ENCODE measurements at regions not wholly inside any gene's neighbourhood (a gene's known extent, or its start where the extent isn't known, plus 50 kb on each side); places are given as distances from the start of the nearest gene placed in this dataset.

DNA sequence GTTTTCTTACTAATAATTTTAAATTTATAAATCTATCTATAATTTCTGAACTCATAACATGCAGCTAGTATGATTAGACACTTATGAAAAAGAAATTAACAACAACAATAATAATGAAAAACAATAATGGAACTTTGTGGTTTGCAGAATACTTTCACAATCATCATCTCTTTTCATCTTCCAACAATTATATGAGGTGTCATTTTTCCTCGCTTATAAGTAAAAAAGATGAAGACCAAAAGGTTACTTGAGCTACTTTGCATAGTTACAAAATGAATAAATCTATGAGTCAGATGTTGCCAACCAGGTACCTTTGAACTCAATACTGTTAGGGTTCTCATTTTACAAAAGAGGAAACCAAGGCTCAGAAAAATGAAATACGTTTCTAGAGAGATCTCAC is 98.5 kb upstream of the ELOVL6 start:
- no peak overlapping the region for H3K27ac ChIP-seq
- TF ChIP-seq, protein P1, sequence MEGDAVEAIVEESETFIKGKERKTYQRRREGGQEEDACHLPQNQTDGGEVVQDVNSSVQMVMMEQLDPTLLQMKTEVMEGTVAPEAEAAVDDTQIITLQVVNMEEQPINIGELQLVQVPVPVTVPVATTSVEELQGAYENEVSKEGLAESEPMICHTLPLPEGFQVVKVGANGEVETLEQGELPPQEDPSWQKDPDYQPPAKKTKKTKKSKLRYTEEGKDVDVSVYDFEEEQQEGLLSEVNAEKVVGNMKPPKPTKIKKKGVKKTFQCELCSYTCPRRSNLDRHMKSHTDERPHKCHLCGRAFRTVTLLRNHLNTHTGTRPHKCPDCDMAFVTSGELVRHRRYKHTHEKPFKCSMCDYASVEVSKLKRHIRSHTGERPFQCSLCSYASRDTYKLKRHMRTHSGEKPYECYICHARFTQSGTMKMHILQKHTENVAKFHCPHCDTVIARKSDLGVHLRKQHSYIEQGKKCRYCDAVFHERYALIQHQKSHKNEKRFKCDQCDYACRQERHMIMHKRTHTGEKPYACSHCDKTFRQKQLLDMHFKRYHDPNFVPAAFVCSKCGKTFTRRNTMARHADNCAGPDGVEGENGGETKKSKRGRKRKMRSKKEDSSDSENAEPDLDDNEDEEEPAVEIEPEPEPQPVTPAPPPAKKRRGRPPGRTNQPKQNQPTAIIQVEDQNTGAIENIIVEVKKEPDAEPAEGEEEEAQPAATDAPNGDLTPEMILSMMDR (conservative IDR thresholded peaks at IDR 0.05) = no peak

DNA sequence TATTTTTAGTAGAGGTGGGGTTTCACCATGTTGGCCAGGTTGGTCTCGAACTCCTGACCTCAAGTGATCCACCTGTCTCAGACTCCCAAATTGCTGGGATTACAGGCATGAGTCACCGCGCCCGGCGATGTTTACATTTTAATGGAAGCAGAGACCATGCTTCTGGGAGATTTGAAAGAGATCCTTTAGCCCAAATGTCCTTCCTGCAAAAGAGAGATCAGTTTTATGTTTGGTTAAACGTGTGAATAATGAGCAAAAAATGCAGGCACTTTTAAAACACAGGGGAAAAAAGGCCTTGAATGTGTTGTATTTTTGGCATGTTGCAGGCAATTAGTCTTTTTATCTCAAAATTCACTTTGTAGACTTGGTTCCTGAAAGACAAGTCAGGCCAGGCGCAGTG is 95.8 kb upstream of the ELOVL6 start:
- H3K27ac ChIP-seq = no peak overlapping the region
- TF ChIP-seq, protein P1 (conservative IDR thresholded peaks at IDR 0.05) = no peak

- H3K27ac ChIP-seq = no peak overlapping the region
- TF ChIP-seq, protein P1 (conservative IDR thresholded peaks at IDR 0.05) = no peak
Measured at GRCh38 chr4:110292994-110293744, 94.8 kb upstream of the ELOVL6 start.

GRCh38 chr4:110290511-110290910 is 92.1 kb upstream of the ELOVL6 start:
- no peak overlapping the region for H3K27ac ChIP-seq
- TF ChIP-seq, protein P1 (conservative IDR thresholded peaks at IDR 0.05) = no peak

- TF ChIP-seq, protein P1 (conservative IDR thresholded peaks at IDR 0.05) = no peak
- no peak overlapping the region for H3K27ac ChIP-seq
Measured at GRCh38 chr4:110289601-110290100, 91.2 kb upstream of the ELOVL6 start.

DNA sequence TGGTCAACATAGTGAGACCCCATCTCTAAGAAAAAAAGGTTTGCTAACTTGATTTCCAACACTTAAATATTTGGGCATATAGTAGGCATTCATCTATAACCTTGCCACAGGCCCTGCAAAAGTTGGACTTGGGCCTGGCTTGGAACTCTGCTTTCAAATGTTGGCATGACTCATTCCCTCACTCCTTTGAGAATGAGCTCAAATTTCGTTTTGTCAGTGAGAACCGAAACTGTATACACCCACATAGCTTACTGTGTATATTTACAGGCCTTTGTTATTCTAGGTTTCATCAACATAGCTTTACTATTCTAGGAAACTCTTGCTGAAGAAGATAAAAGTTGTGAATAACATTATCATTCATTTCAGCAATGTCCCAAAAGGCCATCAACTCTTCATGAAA is 88.7 kb upstream of the ELOVL6 start:
- H3K27ac ChIP-seq = no peak overlapping the region
- TF ChIP-seq, protein P1 (conservative IDR thresholded peaks at IDR 0.05) = no peak

DNA sequence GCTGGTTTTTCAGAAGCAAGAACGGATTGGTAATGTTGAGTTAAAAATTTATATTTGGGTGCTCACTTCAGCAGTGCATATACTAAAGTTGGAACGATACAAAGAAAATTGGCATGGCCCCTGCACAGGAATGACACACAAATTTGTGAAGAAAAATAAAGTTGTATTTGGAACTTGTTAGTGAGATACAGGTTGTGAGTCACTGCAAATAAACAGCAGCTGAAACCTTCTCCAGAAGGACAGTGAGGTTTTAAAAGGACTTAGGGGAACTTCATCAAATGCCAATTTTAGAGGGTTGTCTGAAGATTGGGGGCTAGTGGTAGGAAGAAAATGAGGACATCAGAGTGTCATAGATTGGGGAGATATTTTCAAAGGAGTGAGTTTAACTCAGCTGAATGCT is 79.7 kb upstream of the ELOVL6 start:
- H3K27ac ChIP-seq = no peak overlapping the region
- TF ChIP-seq, protein P1 (conservative IDR thresholded peaks at IDR 0.05) = no peak

All from VCaP (cell line).